ENCODE measurements at regions not wholly inside any gene's neighbourhood (a gene's known extent, or its start where the extent isn't known, plus 50 kb on each side); places are given as distances from the start of the nearest gene placed in this dataset.
"Not testable (repeated sequence)": the region's sequence is repeated elsewhere in the genome, so short reads cannot be mapped to it uniquely, and the experiment has no call there.

DNA sequence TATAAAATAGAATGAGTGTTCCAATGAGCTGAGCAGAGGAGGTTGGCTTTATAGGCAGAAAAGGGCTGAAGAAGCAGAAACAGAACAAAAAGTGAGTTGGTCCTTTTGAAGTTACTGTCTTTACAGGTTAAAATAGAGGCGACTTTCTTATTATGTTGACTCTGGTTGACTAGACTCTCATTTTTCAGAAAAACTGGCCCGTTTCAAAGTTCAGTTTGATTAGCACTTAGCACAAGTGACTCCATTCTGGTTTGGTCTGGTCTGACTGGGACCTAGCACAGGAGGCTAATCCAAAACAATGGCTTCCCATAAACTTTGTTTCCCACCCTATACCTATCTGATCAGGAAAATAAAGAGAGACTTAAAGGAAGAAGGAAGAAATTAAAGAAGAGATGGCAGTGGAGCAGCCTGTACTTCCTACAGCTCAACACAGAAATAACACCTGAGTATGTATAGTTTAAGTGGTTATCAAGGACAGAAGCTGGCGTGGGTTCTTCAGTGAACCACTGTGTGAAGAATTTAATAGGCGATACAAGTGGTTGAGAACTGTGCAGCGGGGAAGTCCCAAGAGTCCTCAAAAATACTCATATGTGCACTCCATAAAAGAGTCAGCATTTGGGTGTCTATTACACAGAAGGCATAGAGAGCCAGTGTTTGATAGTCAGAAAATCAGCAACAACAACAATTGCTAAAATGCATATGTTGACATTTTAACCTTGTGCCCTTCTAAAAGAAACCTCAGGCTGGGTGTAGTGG is 554.8 kb upstream of the HTR2C start:
- DNase-seq (ENCODE audit: low read depth in 4 of 4, low spot score in 2 of 4), result no peak

- no peak for DNase-seq (ENCODE audit: low read depth in 4 of 4, low spot score in 2 of 4)
Measured at GRCh38 chrX:114017086-114017485, 566.8 kb upstream of the HTR2C start.

- no peak for DNase-seq (ENCODE audit: low read depth in 4 of 4, low spot score in 2 of 4)
Measured at GRCh38 chrX:114015966-114016365, 567.9 kb upstream of the HTR2C start.

- DNase-seq (ENCODE audit: low read depth in 4 of 4, low spot score in 2 of 4), result no peak
Measured at GRCh38 chrX:114006664-114007063, 577.2 kb upstream of the HTR2C start.

GRCh38 chrX:113996781-113997180 is 587.1 kb upstream of the HTR2C start:
- DNase-seq (ENCODE audit: low read depth in 4 of 4, low spot score in 2 of 4), result no peak

DNA sequence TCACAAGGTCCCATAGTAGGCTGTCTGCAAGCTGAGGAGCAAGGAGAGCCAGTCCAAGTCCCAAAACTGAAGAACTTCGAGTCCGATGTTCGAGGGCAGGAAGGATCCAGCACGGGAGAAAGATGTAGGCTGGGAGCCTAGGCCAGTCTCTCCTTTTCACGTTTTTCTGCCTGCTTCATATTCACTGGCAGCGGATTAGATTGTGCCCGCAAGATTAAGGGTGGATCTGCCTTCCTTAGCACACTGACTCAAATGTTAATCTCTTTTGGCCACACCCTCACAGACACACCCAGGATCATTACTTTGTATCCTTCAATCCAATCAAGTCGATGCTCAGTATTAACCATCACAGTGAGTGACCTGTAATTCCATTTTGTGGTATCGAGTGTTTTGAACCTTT is 592.2 kb upstream of the HTR2C start:
- DNase-seq (ENCODE audit: low read depth in 4 of 4, low spot score in 2 of 4), result not testable (repeated sequence)

DNA sequence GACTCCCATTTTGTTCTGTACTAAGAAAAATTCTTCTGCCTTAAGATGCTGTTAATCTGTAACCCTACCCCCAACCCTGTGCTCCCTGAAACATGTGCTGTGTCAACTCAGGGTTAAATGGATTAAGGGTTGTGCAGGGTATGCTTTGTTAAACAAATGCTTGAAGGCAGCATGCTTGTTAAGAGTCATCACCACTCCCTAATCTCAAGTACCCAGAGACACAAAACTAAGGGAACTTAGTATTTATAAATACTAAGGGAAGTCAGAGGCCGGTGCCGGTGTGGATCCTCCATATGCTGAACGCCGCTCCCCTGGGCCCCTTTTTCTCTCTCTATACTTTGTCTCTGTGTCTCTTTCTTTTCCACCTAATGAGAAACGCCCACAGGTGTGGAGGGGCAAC is 593.2 kb upstream of the HTR2C start:
- DNase-seq (ENCODE audit: low read depth in 4 of 4, low spot score in 2 of 4), result not testable (repeated sequence)

DNA sequence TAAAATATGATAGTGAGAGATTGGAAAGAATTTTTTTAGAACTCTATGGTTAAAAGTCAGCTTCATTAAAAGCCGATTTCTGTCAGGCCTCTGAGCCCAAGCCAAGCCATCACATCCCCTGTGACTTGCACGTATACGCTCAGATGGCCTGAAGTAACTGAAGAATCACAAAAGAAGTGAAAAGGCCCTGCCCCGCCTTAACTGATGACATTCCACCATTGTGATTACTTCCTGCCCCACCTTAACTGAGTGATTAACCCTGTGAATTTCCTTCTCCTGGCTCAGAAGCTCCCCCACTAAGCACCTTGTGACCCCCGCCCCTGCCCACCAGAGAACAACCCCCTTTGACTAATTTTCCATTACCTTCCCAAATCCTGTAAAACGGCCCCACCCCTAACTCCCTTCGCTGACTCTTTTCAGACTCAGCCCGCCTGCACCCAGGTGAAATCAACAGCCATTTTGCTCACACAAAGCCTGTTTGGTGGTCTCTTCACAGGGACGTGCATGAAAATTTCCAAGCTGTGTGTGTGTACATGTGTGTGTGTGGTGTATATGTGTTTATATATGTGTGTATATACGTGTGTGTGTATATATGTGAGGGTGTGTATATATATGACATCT is 595.5 kb upstream of the HTR2C start:
- not testable (repeated sequence) for DNase-seq (ENCODE audit: low read depth in 4 of 4, low spot score in 2 of 4)

- DNase-seq (ENCODE audit: low read depth in 4 of 4, low spot score in 2 of 4), result no peak
Measured at GRCh38 chrX:113986427-113986826, 597.5 kb upstream of the HTR2C start.

DNA sequence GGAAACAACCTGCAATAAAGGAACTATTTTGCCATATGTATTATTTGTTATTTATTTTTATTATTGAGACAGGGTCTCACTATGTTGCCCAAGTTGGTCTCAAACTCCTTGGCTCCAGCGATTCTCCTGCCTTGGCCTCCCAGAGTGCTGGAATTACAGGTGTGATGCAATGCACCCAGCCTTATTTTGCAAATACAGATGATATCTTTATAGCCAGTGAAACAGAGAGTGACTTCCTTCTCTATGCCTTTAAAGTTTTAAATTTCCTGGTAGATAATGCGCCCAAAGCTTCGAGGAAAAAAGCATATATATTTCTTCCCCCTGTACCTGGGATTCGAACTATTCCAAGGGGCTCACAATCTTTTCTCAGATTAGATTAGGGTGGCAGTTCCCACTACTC is 601.1 kb upstream of the HTR2C start:
- no peak for DNase-seq (ENCODE audit: low read depth in 4 of 4, low spot score in 2 of 4)

DNA sequence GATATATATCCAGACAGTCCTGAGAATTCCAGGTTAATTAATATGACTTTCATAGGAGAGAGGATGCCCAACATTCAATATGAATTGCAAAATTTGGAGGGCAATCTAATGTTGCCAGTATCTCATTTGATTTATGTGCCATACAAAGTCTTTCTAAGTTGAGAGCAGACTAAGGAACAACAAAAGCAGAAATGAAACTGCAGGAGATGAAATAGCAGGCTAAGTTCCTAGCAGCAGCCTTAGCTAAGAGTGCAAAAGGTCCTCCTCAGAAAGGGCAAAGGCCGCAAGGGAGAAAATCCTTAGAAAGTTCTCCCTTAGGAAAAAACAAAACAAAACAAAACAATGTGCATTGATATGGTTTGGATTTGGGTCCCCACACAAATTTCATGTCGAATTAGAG is 602.9 kb upstream of the HTR2C start:
- no peak for DNase-seq (ENCODE audit: low read depth in 4 of 4, low spot score in 2 of 4)

GRCh38 chrX:113977887-113978286 is 606.0 kb upstream of the HTR2C start:
- DNase-seq (ENCODE audit: low read depth in 4 of 4, low spot score in 2 of 4), result no peak

DNA sequence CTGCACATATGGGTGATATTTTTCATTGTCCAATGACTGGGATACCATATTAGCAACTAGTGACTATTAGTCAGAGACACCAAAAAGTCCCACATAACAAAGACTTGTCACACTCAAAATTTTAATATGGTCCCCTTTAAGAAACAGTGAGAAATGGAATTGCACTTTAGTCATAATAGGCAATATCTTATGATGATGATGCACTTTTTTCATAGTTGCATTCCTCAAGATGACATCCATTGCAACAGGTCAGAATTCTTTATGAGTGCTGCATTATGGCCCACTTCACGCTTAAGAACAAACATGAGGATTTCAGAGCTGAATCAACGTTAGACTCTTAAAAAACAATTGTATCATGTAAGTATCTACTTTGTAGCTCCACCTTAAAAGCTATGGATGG is 608.4 kb upstream of the HTR2C start:
- no peak for DNase-seq (ENCODE audit: low read depth in 4 of 4, low spot score in 2 of 4)

- DNase-seq (ENCODE audit: low read depth in 4 of 4, low spot score in 2 of 4), result no peak
Measured at GRCh38 chrX:113974881-113975280, 609.0 kb upstream of the HTR2C start.

GRCh38 chrX:113973706-113974105 is 610.2 kb upstream of the HTR2C start:
- no peak for DNase-seq (ENCODE audit: low read depth in 4 of 4, low spot score in 2 of 4)

- DNase-seq (ENCODE audit: low read depth in 4 of 4, low spot score in 2 of 4), result no peak
Measured at GRCh38 chrX:113966791-113967190, 617.1 kb upstream of the HTR2C start.

DNA sequence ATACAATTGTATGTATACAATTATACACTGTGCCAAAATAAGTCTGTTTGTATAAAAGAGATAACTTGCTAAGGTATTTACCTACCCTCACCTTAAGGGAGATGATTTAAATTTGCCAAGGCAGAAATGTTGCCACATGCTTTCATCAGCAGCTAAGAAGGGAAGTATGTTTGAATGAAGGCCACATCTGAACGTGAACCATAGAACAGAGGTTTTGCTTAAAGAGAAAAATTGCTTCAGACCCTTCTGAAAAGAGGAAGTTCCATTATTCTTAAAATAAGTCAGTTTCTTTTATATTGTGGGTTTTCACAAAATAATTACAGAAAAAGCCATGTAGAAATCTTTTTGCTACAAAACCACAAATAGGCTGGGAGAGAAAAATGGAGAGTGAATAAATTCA is 621.5 kb upstream of the HTR2C start:
- DNase-seq (ENCODE audit: low read depth in 4 of 4, low spot score in 2 of 4), result no peak

DNA sequence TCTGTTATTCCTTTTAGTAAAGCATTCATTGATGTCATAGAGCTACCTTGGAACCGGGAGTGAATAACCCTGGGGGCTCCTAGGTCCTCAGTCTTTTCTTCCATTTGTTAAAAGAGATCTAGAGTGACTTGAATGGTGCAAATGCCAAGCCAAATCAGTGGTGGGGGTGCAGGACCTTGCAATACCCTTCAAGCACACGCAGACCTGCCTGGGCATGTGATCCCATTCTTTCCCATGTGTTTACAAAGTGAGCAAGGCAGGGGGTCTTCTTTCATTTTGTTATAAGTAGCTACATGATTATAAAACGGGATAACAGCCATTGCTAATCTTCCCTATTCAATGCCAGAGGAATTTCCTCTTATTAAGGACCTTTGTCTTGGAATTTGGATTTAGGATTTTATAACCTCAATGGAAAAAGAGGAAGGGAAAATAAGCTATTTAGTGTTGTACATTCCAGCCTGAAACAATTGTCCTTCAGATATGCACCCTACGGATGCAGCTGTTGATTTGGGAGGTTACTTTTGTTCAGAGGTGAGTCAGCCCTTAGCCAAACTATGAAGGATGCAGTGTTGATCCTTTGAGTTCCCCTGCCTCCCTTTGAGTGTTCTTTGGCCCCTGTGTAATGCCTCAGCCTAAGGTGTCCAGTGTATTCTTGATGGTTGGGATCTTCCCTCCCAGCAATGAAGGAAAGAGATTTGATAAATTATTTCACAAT is 623.8 kb upstream of the HTR2C start:
- DNase-seq (ENCODE audit: low read depth in 4 of 4, low spot score in 2 of 4), result no peak

GRCh38 chrX:113956936-113957335 is 627.0 kb upstream of the HTR2C start:
- DNase-seq (ENCODE audit: low read depth in 4 of 4, low spot score in 2 of 4), result no peak

GRCh38 chrX:113954297-113954696 is 629.6 kb upstream of the HTR2C start:
- DNase-seq (ENCODE audit: low read depth in 4 of 4, low spot score in 2 of 4), result no peak

- DNase-seq (ENCODE audit: low read depth in 4 of 4, low spot score in 2 of 4), result no peak
Measured at GRCh38 chrX:113950081-113950678, 633.7 kb upstream of the HTR2C start.

Measured in left renal cortex interstitium (tissue), 4 donors.